Trophoblast cell (in vitro differentiated cells and primary cell): ENCODE measurements at regions not wholly inside any gene's neighbourhood (a gene's known extent, or its start where the extent isn't known, plus 50 kb on each side); places are given as distances from the start of the nearest gene placed in this dataset.

Experiments
- DNase-seq, 2 donors: peaks; one replicate each; pipeline ENCODE4 v3.0.0-alpha.2; 2016
- H2AFZ ChIP-seq: 2 replicates; pipeline ENCODE4 v1.6.1; 2013; ENCODE audit warnings: low read length, moderate library complexity, mild to moderate bottlenecking; ENCODE audit not compliant: insufficient read depth, poor library complexity
- H2AK5ac ChIP-seq: 2 replicates; pipeline ENCODE4 v1.6.1; 2013; ENCODE audit warnings: mild to moderate bottlenecking, low read length
- H2BK120ac ChIP-seq: 2 replicates; pipeline ENCODE4 v1.6.1; 2013; ENCODE audit warnings: low read length, mild to moderate bottlenecking, moderate library complexity; ENCODE audit not compliant: insufficient read depth, poor library complexity
- H2BK12ac ChIP-seq: 2 replicates; pipeline ENCODE4 v1.6.1; 2013; ENCODE audit warnings: mild to moderate bottlenecking, low read length, moderate library complexity
- H2BK5ac ChIP-seq: 2 replicates; pipeline ENCODE4 v1.6.1; 2013; ENCODE audit warnings: low read length, low read depth, moderate library complexity, mild to moderate bottlenecking; ENCODE audit not compliant: poor library complexity
- H3K14ac ChIP-seq: 2 replicates; pipeline ENCODE4 v1.6.1; 2013; ENCODE audit warnings: mild to moderate bottlenecking, low read length
- H3K18ac ChIP-seq: 2 replicates; pipeline ENCODE4 v1.6.1; 2013; ENCODE audit warnings: mild to moderate bottlenecking, low read length
- H3K23ac ChIP-seq: 2 replicates; pipeline ENCODE4 v1.6.1; 2013; ENCODE audit warnings: low read length
- H3K27ac ChIP-seq: 2 replicates; pipeline ENCODE4 v1.5.1; 2013; ENCODE audit warnings: low read depth, mild to moderate bottlenecking, inconsistent platforms, low read length, moderate library complexity
- H3K27me3 ChIP-seq: 2 replicates; pipeline ENCODE4 v1.6.1; 2013; ENCODE audit warnings: inconsistent platforms, mild to moderate bottlenecking, low read length, moderate library complexity; ENCODE audit not compliant: insufficient read depth
- H3K36me3 ChIP-seq, 2 experiments: 1 replicate in 1 of 2; 2 replicates in 1 of 2; pipeline ENCODE4 v1.6.1; 2013; ENCODE audit warnings: low read length in 2 of 2, mild to moderate bottlenecking in 2 of 2, moderate library complexity in 1 of 2; ENCODE audit not compliant: insufficient read depth in 2 of 2, control insufficient read depth in 1 of 2
- H3K4ac ChIP-seq: 2 replicates; pipeline ENCODE4 v1.6.1; 2013; ENCODE audit warnings: low read depth, mild to moderate bottlenecking, low read length, moderate library complexity
- H3K4me1 ChIP-seq, 2 experiments: 1 replicate in 1 of 2; 2 replicates in 1 of 2; pipeline ENCODE4 v1.6.1; 2013; ENCODE audit warnings: low read length in 2 of 2, mild to moderate bottlenecking in 2 of 2, moderate library complexity in 1 of 2; ENCODE audit not compliant: insufficient read depth in 2 of 2, control insufficient read depth in 1 of 2
- H3K4me2 ChIP-seq: 2 replicates; pipeline ENCODE4 v1.6.1; 2013; ENCODE audit warnings: inconsistent platforms, mild to moderate bottlenecking, low read length, moderate library complexity
- H3K4me3 ChIP-seq: 2 replicates; pipeline ENCODE4 v1.5.1; 2013; ENCODE audit warnings: mild to moderate bottlenecking, low read depth, low read length, inconsistent platforms
- H3K79me1 ChIP-seq: one replicate; pipeline ENCODE4 v1.6.1; 2013; ENCODE audit warnings: low read length
- H3K79me2 ChIP-seq: 2 replicates; pipeline ENCODE4 v1.6.1; 2013; ENCODE audit warnings: low read length, mild to moderate bottlenecking; ENCODE audit not compliant: control insufficient read depth, insufficient read depth, poor library complexity
- H3K9ac ChIP-seq: 2 replicates; pipeline ENCODE4 v1.6.1; 2013; ENCODE audit warnings: mild to moderate bottlenecking, low read length
- H3K9me3 ChIP-seq: 2 replicates; pipeline ENCODE4 v1.6.1; 2013; ENCODE audit warnings: low read depth, mild to moderate bottlenecking, control low read depth, inconsistent platforms, low read length; ENCODE audit not compliant: insufficient read depth
- H4K12ac ChIP-seq: 2 replicates; pipeline ENCODE4 v1.6.1; 2013; ENCODE audit warnings: low read depth, mild to moderate bottlenecking, low read length, moderate library complexity
- H4K8ac ChIP-seq: 2 replicates; pipeline ENCODE4 v1.6.1; 2013; ENCODE audit warnings: low read depth, mild to moderate bottlenecking, low read length, moderate library complexity
- H4K91ac ChIP-seq: one replicate; pipeline ENCODE4 v1.6.1; 2013; ENCODE audit warnings: low read depth, mild to moderate bottlenecking, low read length, moderate library complexity
- WGBS: extraction: QIAGEN DNeasy Blood & Tissue Kit; methylation state at CpG from one replicate; pipeline ENCODE4 v1.1.7; 2013; ENCODE audit warnings: missing lambda C conversion rate; ENCODE audit not compliant: insufficient read length, insufficient coverage; ENCODE audit errors: extremely low coverage; 5-methylcytosine and 5-hydroxymethylcytosine counted together

DNA sequence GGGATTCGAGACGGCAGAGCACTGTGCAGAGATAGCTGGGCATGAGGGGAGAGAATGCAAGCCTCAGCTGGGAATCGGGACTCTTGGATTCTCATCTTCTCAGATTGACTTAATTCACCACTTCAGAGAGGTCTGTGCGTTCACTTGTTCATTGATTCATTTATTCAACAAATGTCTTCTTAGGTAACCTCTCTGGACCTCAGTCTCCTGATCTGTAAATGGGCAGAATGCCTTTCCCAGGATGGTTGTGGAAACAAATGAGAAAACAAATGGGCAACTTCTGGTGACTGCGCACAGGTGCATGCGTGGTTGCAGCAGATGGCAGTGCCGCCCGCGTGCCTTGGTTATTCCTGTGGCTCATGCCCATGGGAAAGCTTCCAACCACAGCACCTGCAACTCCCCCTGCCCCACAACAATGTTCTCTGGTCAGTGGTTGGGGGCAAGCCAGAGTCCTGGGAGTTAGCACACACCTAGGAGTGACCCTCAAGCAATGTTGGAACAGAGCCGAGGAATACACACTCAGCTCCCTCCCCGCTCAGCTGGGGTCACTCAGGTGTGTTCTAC is 110.1 kb upstream of the RUNX3 start:
- H2BK5ac ChIP-seq: no peak overlapping the region
- H3K9ac ChIP-seq: no peak overlapping the region

DNA sequence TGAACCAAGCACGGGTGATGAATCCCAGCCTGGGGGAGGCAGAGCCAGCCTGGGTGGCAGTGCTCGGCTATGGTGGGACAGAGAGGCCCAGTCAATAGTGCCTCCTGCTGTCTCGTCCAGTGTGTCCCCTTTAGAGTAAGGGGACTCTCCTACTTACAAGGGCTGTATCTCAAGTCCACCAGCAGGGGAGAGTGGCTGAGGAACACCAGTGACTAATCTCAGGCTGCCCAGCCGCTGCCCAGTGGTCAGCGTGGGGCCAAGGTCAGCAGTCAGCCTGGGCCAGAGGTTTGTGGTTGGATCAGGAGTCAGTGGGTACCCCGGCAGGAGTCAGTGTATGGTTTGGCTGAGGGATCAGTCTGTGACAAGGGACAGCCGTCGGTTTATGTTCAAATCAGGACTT is 109.2 kb upstream of the RUNX3 start:
- no peak overlapping the region for H3K4me3 ChIP-seq
- H4K8ac ChIP-seq: no peak overlapping the region
- H3K27me3 ChIP-seq: no peaks in the 10 kb centered on the region
- no peaks in the 10 kb centered on the region for H3K79me2 ChIP-seq
- H3K36me3 ChIP-seq: no peaks in the 10 kb centered on the region
- no peak overlapping the region for H2AK5ac ChIP-seq
- H2AFZ ChIP-seq: no peak overlapping the region
- H3K4me1 ChIP-seq: no peaks in the 10 kb centered on the region
- no peak overlapping the region for H3K18ac ChIP-seq
- H2BK12ac ChIP-seq: no peak overlapping the region
- peaks cover 3% of the 10 kb centered on the region for H3K9me3 ChIP-seq
- no peak overlapping the region for H2BK120ac ChIP-seq
- no peak overlapping the region for H3K27ac ChIP-seq
- H3K23ac ChIP-seq: no peak overlapping the region
- H3K4ac ChIP-seq: no peak overlapping the region
- no peak overlapping the region for H4K12ac ChIP-seq
- DNase-seq: no peak
- no peak overlapping the region for H3K9ac ChIP-seq
- WGBS: no CpG with 5 or more reads among the region's 8 CpGs
- H3K79me1 ChIP-seq: no peaks in the 10 kb centered on the region
- H3K14ac ChIP-seq: no peak overlapping the region
- no peak overlapping the region for H4K91ac ChIP-seq
- no peak overlapping the region for H2BK5ac ChIP-seq
- no peak overlapping the region for H3K4me2 ChIP-seq

More for the DNA sequence above, 110.1 kb upstream of the RUNX3 start:
- Histone ChIP-seq H3K27me3 (no peaks in the 10 kb centered on the region), H3K14ac (no peak overlapping the region), H3K27ac (no peak overlapping the region), H4K91ac (no peak overlapping the region), H3K9me3 (peaks cover 3% of the 10 kb centered on the region), H3K4me1 (no peaks in the 10 kb centered on the region), H3K4me3 (no peak overlapping the region), H2BK120ac (no peak overlapping the region), H3K79me2 (no peaks in the 10 kb centered on the region), H4K8ac (no peak overlapping the region), H3K18ac (no peak overlapping the region), H3K79me1 (no peaks in the 10 kb centered on the region), H4K12ac (no peak overlapping the region), H3K4ac (no peak overlapping the region), H3K23ac (no peak overlapping the region), H2AK5ac (no peak overlapping the region), H3K4me2 (no peak overlapping the region), H2AFZ (no peak overlapping the region), H2BK12ac (no peak overlapping the region), H3K36me3 (no peaks in the 10 kb centered on the region)
- no CpG with 5 or more reads among the region's 11 CpGs for WGBS
- no peak for DNase-seq

- H2BK12ac ChIP-seq: no peak overlapping the region
- no peak for DNase-seq
- no peak overlapping the region for H4K91ac ChIP-seq
- no peak overlapping the region for H3K4ac ChIP-seq
- no peak overlapping the region for H3K14ac ChIP-seq
- no peaks in the 10 kb centered on the region for H3K79me1 ChIP-seq
- no peak overlapping the region for H3K18ac ChIP-seq
- no peak overlapping the region for H3K23ac ChIP-seq
- no CpG with 5 or more reads among the region's 4 CpGs for WGBS
- H3K27ac ChIP-seq: no peak overlapping the region
- H3K79me2 ChIP-seq: no peaks in the 10 kb centered on the region
- H2AK5ac ChIP-seq: no peak overlapping the region
- H3K9me3 ChIP-seq: peaks cover 3% of the 10 kb centered on the region
- no peak overlapping the region for H2BK5ac ChIP-seq
- no peak overlapping the region for H2AFZ ChIP-seq
- H4K8ac ChIP-seq: no peak overlapping the region
- H3K36me3 ChIP-seq: no peaks in the 10 kb centered on the region
- H2BK120ac ChIP-seq: no peak overlapping the region
- no peak overlapping the region for H3K4me2 ChIP-seq
- no peak overlapping the region for H3K4me3 ChIP-seq
- no peak overlapping the region for H3K9ac ChIP-seq
- H4K12ac ChIP-seq: no peak overlapping the region
- H3K27me3 ChIP-seq: no peaks in the 10 kb centered on the region
- H3K4me1 ChIP-seq: no peaks in the 10 kb centered on the region
Observed at GRCh38 chr1:25038699-25039098, 108.6 kb upstream of the RUNX3 start.

- no peak overlapping the region for H3K9ac ChIP-seq
- no peaks in the 10 kb centered on the region for H3K27me3 ChIP-seq
- no peaks in the 10 kb centered on the region for H3K4me1 ChIP-seq
- no peak overlapping the region for H3K27ac ChIP-seq
- DNase-seq: peak in 1 of 2 donors; percentile 72
- no peak overlapping the region for H2BK5ac ChIP-seq
- H3K4ac ChIP-seq: no peak overlapping the region
- no peak overlapping the region for H3K4me2 ChIP-seq
- H4K8ac ChIP-seq: no peak overlapping the region
- H4K12ac ChIP-seq: no peak overlapping the region
- H2AFZ ChIP-seq: no peak overlapping the region
- H3K79me1 ChIP-seq: no peaks in the 10 kb centered on the region
- no peak overlapping the region for H3K14ac ChIP-seq
- no peak overlapping the region for H2BK120ac ChIP-seq
- WGBS: no CpG with 5 or more reads among the region's 11 CpGs
- H3K18ac ChIP-seq: no peak overlapping the region
- H3K36me3 ChIP-seq: no peaks in the 10 kb centered on the region
- no peak overlapping the region for H3K4me3 ChIP-seq
- no peak overlapping the region for H2AK5ac ChIP-seq
- H4K91ac ChIP-seq: no peak overlapping the region
- peaks cover 3% of the 10 kb centered on the region for H3K9me3 ChIP-seq
- H3K23ac ChIP-seq: no peak overlapping the region
- H2BK12ac ChIP-seq: no peak overlapping the region
- no peaks in the 10 kb centered on the region for H3K79me2 ChIP-seq
Observed at GRCh38 chr1:25037174-25038074, 107.3 kb upstream of the RUNX3 start.
